ENCODE measurements at regions not wholly inside any gene's neighbourhood (a gene's known extent, or its start where the extent isn't known, plus 50 kb on each side); places are given as distances from the start of the nearest gene placed in this dataset.

GRCh38 chr22:48099251-48099650, 1336.8 kb downstream of the TBC1D22A start:
- intact Hi-C loops (cut with DNase I): no loop called here
- no peaks in the 10 kb centered on the region for H3K4me1 ChIP-seq
- no peak overlapping the region for H3K27ac ChIP-seq
- TF ChIP-seq CTCF (IDR thresholded peaks at IDR 0.05) (no peak), POLR2A (IDR thresholded peaks at IDR 0.05) (no peak)
- H3K36me3 ChIP-seq: no peaks in the 10 kb centered on the region
- no peak overlapping the region for H3K4me3 ChIP-seq
- H3K9me3 ChIP-seq: no peaks in the 10 kb centered on the region
- no peak for DNase-seq
- H3K27me3 ChIP-seq: peaks cover 0 to 60% (median 0%) of the 10 kb centered on the region in 4 donors
- 91% methylated on average over 4 of the region's 8 CpGs; no CpG with 5 or more reads in 1 of the 2 donors for WGBS, 2 donors

- WGBS, 2 donors: 40% methylated on average over 1 of the region's 10 CpGs; no CpG with 5 or more reads in 1 of the 2 donors
- H3K27ac ChIP-seq: no peak overlapping the region
- H3K4me3 ChIP-seq: no peak overlapping the region
- no peaks in the 10 kb centered on the region for H3K36me3 ChIP-seq
- H3K4me1 ChIP-seq: no peaks in the 10 kb centered on the region
- intact Hi-C loops (cut with DNase I): no loop called here
- no peak for DNase-seq
- TF ChIP-seq CTCF (IDR thresholded peaks at IDR 0.05): no peak
- no peak for TF ChIP-seq POLR2A (IDR thresholded peaks at IDR 0.05)
- H3K27me3 ChIP-seq: peaks cover 0 to 56% (median 0%) of the 10 kb centered on the region in 4 donors
- H3K9me3 ChIP-seq: no peaks in the 10 kb centered on the region
These were observed 1336.4 kb downstream of the TBC1D22A start for GRCh38 chr22:48098921-48099245.

GRCh38 chr22:48098243-48098920, 1335.9 kb downstream of the TBC1D22A start:
- no peak overlapping the region for H3K4me3 ChIP-seq
- TF ChIP-seq CTCF (IDR thresholded peaks at IDR 0.05) (no peak), POLR2A (IDR thresholded peaks at IDR 0.05) (no peak)
- DNase-seq: no peak
- intact Hi-C loops (cut with DNase I): no loop called here
- H3K27me3 ChIP-seq: peaks cover 0 to 51% (median 0%) of the 10 kb centered on the region in 4 donors
- WGBS, 2 donors: 43 to 46% methylated on average over 8 of the region's 8 CpGs
- H3K9me3 ChIP-seq: no peaks in the 10 kb centered on the region
- H3K4me1 ChIP-seq: no peaks in the 10 kb centered on the region
- H3K36me3 ChIP-seq: no peaks in the 10 kb centered on the region
- no peak overlapping the region for H3K27ac ChIP-seq

- Histone ChIP-seq H3K36me3 (no peaks in the 10 kb centered on the region), H3K27ac (no peak overlapping the region), H3K9me3 (no peaks in the 10 kb centered on the region), H3K4me1 (no peaks in the 10 kb centered on the region), H3K4me3 (no peak overlapping the region), H3K27me3 (peaks cover 0 to 44% (median 0%) of the 10 kb centered on the region in 4 donors)
- no peak for DNase-seq
- TF ChIP-seq CTCF (IDR thresholded peaks at IDR 0.05) (no peak), POLR2A (IDR thresholded peaks at IDR 0.05) (no peak)
- WGBS, 2 donors: 43 to 53% methylated on average over 3 to 4 of the region's 7 CpGs
- intact Hi-C loops (cut with DNase I): no loop called here
These were observed 1335.3 kb downstream of the TBC1D22A start for GRCh38 chr22:48097723-48098122.

GRCh38 chr22:48096851-48097665, 1334.6 kb downstream of the TBC1D22A start:
- intact Hi-C loops (cut with DNase I): no loop called here
- H3K27ac ChIP-seq: no peak overlapping the region
- no peak for TF ChIP-seq POLR2A (IDR thresholded peaks at IDR 0.05)
- no peak for TF ChIP-seq CTCF (IDR thresholded peaks at IDR 0.05)
- peaks cover 0 to 40% (median 0%) of the 10 kb centered on the region in 4 donors for H3K27me3 ChIP-seq
- H3K9me3 ChIP-seq: no peaks in the 10 kb centered on the region
- WGBS, 2 donors: 40 to 63% methylated on average over 4 to 6 of the region's 13 CpGs
- DNase-seq: no peak
- no peaks in the 10 kb centered on the region for H3K4me1 ChIP-seq
- H3K4me3 ChIP-seq: no peak overlapping the region
- H3K36me3 ChIP-seq: no peaks in the 10 kb centered on the region

Measured in esophagus squamous epithelium (tissue), 5 donors.